ACC112 (cell line): ENCODE measurements at regions not wholly inside any gene's neighbourhood (a gene's known extent, or its start where the extent isn't known, plus 50 kb on each side); places are given as distances from the start of the nearest gene placed in this dataset.

Experiments used
- H2AFZ ChIP-seq: fragments of 200-600 bp; sonication (generic); one replicate; pipeline ENCODE4 v1.6.0; 2017; ENCODE audit warnings: antibody characterized with exemption, low read length; ENCODE audit not compliant: unreplicated experiment
- H3K27ac ChIP-seq: fragments of 200-600 bp; sonication (generic); 2 replicates; pipeline ENCODE4 v1.5.1; 2014; ENCODE audit warnings: low read depth, mild to moderate bottlenecking, antibody characterized with exemption, low read length, moderate library complexity
- H3K27me3 ChIP-seq: fragments of 200-600 bp; sonication (generic); 2 replicates; pipeline ENCODE4 v1.6.1; 2014; ENCODE audit warnings: mild to moderate bottlenecking, antibody characterized with exemption, low read length, moderate library complexity, mixed read lengths; ENCODE audit not compliant: insufficient read depth
- H3K36me3 ChIP-seq: fragments of 200-600 bp; sonication (generic); 2 replicates; pipeline ENCODE4 v1.6.1; 2016; ENCODE audit warnings: mild to moderate bottlenecking, antibody characterized with exemption, low read length, moderate library complexity, mixed read lengths; ENCODE audit not compliant: insufficient read depth
- H3K4me1 ChIP-seq: fragments of 200-600 bp; sonication (generic); one replicate; pipeline ENCODE4 v1.6.1; 2016; ENCODE audit warnings: low read length, mixed read lengths; ENCODE audit not compliant: insufficient read depth, unreplicated experiment, control insufficient read depth
- H3K4me3 ChIP-seq: fragments of 200-600 bp; sonication (generic); 2 replicates; pipeline ENCODE4 v1.5.1; 2014; ENCODE audit warnings: mild to moderate bottlenecking, low read depth, low read length
- H3K79me2 ChIP-seq: fragments of 200-600 bp; sonication (generic); one replicate; pipeline ENCODE4 v1.6.0; 2016; ENCODE audit warnings: low read length; ENCODE audit not compliant: control insufficient read depth, unreplicated experiment, insufficient read depth

DNA sequence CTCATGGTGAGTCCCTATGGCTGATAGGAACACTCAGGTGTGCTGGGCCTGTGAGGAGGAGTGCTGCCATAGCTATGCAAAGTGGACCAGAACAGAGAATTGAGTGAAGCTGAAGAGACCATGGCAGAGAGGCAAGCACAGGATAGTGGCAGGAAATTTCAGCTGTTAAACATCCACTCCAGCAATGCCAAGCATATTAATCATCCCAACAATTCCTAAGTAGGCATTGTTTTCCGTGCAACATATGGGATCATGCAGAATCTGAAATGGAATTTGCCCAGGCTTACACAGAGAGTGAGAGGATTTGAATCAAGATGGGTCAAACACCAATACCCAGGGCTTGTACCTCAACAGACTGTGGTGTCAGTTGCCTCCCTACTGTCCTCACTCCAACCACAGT, 582.6 kb upstream of the UBE2E2 start:
- no peak overlapping the region for H3K4me3 ChIP-seq
- no peak overlapping the region for H2AFZ ChIP-seq
- H3K27ac ChIP-seq = no peak overlapping the region
- H3K4me1 ChIP-seq = no peaks in the 10 kb centered on the region
- H3K27me3 ChIP-seq = peaks cover 14% of the 10 kb centered on the region
- H3K79me2 ChIP-seq = no peaks in the 10 kb centered on the region
- H3K36me3 ChIP-seq = no peaks in the 10 kb centered on the region

DNA sequence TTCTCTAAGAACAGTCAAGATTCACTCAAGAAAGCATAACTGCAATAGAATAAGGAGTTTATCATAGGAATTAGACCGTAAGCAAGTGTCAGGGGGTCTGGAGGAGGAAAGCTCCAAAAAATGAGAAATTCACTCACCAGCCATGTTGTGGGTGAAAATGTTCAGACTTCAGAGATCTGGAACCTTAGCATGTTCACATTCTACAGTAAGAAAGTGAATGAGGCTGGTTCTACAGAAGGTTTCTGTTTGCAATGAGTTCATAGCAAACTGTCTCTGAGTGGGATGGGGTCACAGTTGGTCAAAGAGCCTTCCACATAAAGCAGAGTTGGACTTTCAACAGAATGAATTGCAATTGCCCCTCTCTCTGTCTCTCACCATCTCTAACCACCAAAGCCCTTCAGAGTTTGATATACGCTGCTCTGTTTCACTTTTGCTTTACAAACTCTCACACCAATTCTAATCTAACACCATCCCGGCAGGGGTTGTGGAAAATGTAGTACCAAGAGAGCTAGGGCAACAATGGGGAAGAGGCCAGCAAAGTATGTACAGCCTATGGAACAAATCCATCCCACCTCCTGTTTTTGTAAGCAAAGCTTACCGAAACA, 581.8 kb upstream of the UBE2E2 start:
- H3K79me2 ChIP-seq = no peaks in the 10 kb centered on the region
- peak overlapping the region; percentile 67 for H3K4me3 ChIP-seq
- no peaks in the 10 kb centered on the region for H3K4me1 ChIP-seq
- H2AFZ ChIP-seq = peak overlapping the region; percentile 45
- no peaks in the 10 kb centered on the region for H3K36me3 ChIP-seq
- no peak overlapping the region for H3K27ac ChIP-seq
- peaks cover 7% of the 10 kb centered on the region for H3K27me3 ChIP-seq

DNA sequence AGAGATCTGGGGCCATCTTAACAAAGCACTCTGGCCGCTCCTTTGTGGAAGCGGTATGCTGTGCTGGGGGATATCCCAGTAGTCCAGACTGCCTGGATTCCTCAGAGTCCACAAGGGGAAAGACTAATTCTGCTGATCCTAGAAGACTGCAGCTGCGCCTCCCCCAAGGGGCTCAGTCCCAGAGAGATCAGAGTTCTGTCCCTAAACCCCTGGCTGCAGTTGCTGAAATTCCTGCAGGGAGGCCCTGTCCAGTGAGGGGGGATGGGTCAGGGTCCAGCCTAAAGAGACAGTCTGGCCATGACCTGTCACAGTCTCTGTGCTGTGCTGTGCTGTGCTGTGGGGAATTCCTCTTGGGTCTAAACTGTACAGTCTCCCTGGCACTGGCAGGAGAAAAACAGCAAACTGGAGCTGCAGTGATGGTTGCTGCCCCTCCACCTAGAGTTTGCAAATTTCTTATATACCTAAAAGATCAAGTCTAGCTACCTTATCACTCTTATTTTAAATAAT, 575.1 kb upstream of the UBE2E2 start:
- H2AFZ ChIP-seq = no peak overlapping the region
- H3K4me3 ChIP-seq = no peak overlapping the region
- H3K79me2 ChIP-seq = no peaks in the 10 kb centered on the region
- H3K4me1 ChIP-seq = no peaks in the 10 kb centered on the region
- H3K27ac ChIP-seq = no peak overlapping the region
- peaks cover 26% of the 10 kb centered on the region for H3K27me3 ChIP-seq
- no peaks in the 10 kb centered on the region for H3K36me3 ChIP-seq

DNA sequence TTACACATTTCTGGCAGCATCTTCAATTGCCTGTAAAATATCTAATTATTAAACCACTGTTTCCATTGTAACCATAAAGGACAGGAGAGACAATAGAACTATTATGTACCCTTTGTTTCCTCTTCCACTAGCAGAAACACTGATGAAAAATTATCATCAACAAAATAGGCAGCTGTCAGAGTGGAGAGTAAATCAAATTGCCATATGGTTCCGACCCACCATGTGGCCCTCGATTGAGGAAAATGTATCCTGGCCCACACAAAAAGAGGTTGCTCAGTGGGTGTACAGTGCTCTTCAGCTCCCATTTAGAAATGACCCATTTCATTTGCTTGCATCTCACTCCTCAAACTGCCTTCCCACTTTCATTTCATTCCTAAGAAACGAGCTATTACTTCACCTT, 570.6 kb upstream of the UBE2E2 start:
- H3K79me2 ChIP-seq = no peaks in the 10 kb centered on the region
- H3K4me1 ChIP-seq = no peaks in the 10 kb centered on the region
- H2AFZ ChIP-seq = no peak overlapping the region
- peaks cover 24% of the 10 kb centered on the region for H3K27me3 ChIP-seq
- H3K27ac ChIP-seq = no peak overlapping the region
- no peak overlapping the region for H3K4me3 ChIP-seq
- H3K36me3 ChIP-seq = no peaks in the 10 kb centered on the region

DNA sequence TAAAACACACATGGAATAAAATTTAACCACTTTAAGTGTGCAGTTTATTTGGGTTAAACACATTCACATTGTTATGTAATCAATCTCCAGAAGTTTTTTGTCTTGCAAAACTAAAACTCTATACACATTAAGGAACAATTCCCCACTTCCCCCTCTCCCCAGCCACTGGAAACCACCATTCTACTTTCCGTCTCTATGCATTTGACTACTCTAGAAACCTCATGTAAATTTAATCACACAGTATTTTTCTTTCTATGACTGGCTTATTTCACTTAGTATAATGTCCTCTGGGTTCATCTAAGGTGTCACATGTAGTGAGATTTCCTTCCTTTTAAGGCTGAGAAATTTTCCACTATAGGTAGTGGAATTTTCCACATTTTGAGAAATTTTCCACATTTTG, 568.7 kb upstream of the UBE2E2 start:
- Histone ChIP-seq H3K27me3 (peaks cover 16% of the 10 kb centered on the region), H3K4me1 (no peaks in the 10 kb centered on the region), H3K36me3 (no peaks in the 10 kb centered on the region), H3K4me3 (no peak overlapping the region), H3K79me2 (no peaks in the 10 kb centered on the region), H3K27ac (no peak overlapping the region), H2AFZ (no peak overlapping the region)

DNA sequence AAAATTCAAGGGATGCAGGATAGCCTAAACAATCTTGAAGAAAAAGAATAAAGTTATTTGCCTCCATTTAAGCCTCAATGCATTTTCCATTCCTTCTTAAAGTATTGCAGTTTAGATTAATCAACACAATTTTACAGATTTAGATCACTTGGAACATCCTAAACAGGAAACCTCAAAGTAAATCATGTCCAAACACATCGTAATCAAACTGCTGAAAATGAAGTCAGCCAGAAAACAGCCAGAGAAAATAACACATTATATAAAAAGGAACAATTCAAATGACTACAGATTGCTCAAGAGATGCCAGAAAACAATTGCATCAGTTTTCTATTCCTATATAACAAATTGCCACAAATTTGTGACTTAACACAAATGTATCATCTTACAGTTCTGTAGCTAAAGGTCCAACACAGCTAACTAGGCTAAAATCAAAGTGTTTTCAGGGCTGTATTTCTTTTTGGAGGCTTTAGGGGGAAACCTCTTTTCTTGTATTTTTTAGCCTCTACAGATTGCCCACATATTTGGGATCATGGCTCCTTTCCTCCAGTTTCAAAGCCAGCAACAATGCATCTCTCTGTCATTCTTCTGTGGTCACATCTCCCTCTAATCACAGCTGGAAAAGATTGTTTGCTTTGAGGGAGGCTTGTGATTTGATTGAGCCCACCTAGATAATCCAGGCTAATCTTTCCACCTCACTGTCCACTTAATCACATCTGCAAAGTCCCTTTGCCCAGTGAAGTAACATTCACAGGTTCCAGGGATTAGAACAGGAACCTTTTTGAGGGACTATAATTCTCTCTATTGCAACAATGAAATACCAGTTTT, 543.3 kb upstream of the UBE2E2 start:
- H3K79me2 ChIP-seq = no peaks in the 10 kb centered on the region
- H2AFZ ChIP-seq = no peak overlapping the region
- no peak overlapping the region for H3K4me3 ChIP-seq
- no peak overlapping the region for H3K27ac ChIP-seq
- H3K4me1 ChIP-seq = no peaks in the 10 kb centered on the region
- H3K36me3 ChIP-seq = no peaks in the 10 kb centered on the region
- H3K27me3 ChIP-seq = peaks cover 13% of the 10 kb centered on the region; the same call in 1 of the 2 replicates

DNA sequence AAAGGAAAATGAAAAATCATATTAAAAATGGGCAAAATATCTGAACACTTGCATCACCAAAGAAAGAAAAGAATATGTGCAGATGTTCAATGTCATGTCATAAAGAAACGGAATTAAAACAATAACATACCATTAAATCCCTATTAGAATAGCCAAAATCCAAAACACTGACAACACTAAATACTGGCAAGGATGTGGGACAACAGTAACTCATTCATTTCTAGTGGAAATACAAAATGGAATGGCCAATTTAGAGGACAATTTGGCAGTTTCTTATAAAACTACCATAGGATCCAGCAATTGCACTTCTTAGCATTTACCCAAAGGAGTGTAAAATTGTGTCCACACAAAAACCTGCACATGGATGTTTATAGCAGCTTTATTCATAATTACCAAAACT, 542.5 kb upstream of the UBE2E2 start:
- Histone ChIP-seq H3K4me1 (no peaks in the 10 kb centered on the region), H2AFZ (no peak overlapping the region), H3K79me2 (no peaks in the 10 kb centered on the region), H3K4me3 (no peak overlapping the region), H3K27me3 (peaks cover 13% of the 10 kb centered on the region; the same call in 1 of the 2 replicates), H3K36me3 (no peaks in the 10 kb centered on the region), H3K27ac (no peak overlapping the region)

DNA sequence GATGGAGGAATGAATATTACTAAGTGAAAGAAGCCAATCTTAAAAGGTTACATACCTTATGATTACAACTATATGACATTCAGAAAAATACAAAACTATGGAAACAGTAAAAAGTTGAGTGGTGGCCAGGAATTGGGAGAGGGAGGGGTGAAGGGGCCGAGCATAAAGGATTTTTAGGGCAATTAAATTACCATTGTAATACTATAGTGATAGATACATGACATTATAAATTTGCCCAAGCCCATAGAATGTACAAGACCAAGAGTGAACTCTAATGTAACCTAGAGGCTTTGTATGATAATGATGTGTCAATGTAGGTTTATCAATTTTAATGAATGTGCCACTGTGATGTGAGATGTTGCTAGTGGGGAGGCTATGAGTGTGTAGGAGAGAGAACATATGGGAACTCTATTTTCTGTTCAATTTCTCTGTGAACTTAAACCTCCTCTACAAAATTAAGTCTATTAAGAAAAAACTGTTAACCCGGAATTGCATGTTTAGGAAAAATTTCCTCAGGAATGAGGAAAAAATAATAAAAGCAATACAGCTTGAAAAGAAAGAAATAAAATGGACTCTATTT, 541.9 kb upstream of the UBE2E2 start:
- no peaks in the 10 kb centered on the region for H3K79me2 ChIP-seq
- no peaks in the 10 kb centered on the region for H3K36me3 ChIP-seq
- H3K27ac ChIP-seq = no peak overlapping the region
- no peak overlapping the region for H3K4me3 ChIP-seq
- H2AFZ ChIP-seq = no peak overlapping the region
- H3K27me3 ChIP-seq = peaks cover 13% of the 10 kb centered on the region; the same call in 1 of the 2 replicates
- H3K4me1 ChIP-seq = no peaks in the 10 kb centered on the region

DNA sequence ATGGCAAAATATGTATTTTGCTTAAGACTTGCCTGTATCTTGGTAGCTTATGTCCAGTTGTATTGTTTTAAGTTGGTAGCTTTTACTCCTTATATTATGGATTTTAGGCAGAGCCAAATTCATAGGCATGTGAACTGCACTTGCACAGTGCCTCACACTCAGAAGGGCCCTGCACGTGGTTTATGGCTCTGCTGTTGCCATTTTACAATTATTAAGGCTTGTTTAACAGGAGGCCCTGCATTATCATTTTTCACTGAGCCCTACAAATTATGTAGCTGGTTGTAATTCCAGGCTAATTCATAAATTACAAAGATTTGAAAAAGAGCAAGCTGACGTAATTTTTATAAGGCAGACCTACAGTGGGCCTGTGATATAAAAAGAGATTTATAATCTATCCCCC, 537.6 kb upstream of the UBE2E2 start:
- Histone ChIP-seq H3K4me3 (no peak overlapping the region), H3K4me1 (no peaks in the 10 kb centered on the region), H3K27me3 (peaks cover 5% of the 10 kb centered on the region), H3K36me3 (no peaks in the 10 kb centered on the region), H2AFZ (no peak overlapping the region), H3K79me2 (no peaks in the 10 kb centered on the region), H3K27ac (no peak overlapping the region)

DNA sequence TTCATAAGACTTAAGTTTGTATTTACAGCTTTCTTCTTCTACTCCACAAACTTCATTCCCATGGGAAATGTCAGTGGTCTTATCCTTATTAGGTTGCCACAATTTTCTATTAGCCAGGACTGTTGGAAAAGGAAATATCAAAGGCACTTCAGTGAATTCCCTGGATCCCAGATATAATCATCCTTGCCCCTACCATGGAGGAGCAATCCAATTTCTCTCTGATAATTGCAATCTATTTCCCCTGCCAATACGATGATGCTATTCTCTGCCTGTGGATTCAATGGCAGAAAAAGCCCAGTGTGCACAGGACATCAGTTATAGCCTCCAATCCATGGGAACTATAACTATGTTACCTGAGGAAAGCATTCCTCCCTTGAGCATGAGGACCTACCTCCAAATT, 536.4 kb upstream of the UBE2E2 start:
- Histone ChIP-seq H3K36me3 (no peaks in the 10 kb centered on the region), H3K79me2 (no peaks in the 10 kb centered on the region), H3K4me1 (no peaks in the 10 kb centered on the region), H2AFZ (no peak overlapping the region), H3K4me3 (no peak overlapping the region), H3K27me3 (no peaks in the 10 kb centered on the region; the same call in none of the 2 replicates), H3K27ac (no peak overlapping the region)
